NOMO-1 (cell line): ENCODE measurements at regions not wholly inside any gene's neighbourhood (a gene's known extent, or its start where the extent isn't known, plus 50 kb on each side); places are given as distances from the start of the nearest gene placed in this dataset.

Experiments
- DNase-seq, 2 experiments: peaks; one replicate each; lab custom pipeline; 2025; ENCODE audit not compliant: unreplicated experiment in 2 of 2; lab: John Stamatoyannopoulos, UW

GRCh38 chr20:48571949-48572847, 255.6 kb downstream of the PREX1 start:
- no peak for DNase-seq

GRCh38 chr20:48569679-48570078, 258.1 kb downstream of the PREX1 start:
- DNase-seq, result no peak

GRCh38 chr20:48568520-48568919, 259.3 kb downstream of the PREX1 start:
- no peak for DNase-seq

- DNase-seq, result no peak
Observed at GRCh38 chr20:48567145-48567544, 260.7 kb downstream of the PREX1 start.

GRCh38 chr20:48564982-48565539, 262.7 kb downstream of the PREX1 start:
- no peak for DNase-seq

DNA sequence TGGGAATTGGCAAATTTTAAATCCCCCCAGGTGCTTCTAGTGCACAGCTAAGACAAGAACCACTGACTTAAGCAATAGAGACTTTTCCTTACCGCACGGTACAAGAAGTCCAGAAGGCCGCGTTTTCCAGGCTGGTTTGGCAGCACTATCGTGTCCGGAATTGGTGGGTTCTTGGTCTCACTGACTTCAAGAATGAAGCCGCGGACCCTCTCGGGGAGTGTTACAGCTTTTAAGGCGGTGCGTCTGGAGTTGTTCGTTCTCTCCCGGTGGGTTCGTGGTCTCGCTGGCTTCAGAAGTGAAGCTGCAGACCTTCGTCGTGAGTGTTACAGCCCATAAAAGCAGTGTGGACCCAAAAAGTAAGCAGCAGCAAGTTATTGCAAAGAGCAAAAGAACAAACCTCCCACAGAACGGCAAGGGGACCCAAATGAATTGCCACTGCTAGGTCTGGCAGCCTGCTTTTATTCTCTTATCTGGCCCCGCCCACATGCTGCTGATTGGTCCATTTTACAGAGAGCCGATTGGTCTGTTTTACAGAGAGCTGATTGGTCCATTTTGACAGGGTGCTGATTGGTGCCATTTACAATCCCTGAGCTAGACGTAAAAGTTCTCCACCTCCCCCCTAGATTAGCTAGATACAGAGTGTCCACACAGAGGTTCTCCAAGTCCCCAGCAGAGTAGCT, 264.5 kb downstream of the PREX1 start:
- DNase-seq, result no peak

DNA sequence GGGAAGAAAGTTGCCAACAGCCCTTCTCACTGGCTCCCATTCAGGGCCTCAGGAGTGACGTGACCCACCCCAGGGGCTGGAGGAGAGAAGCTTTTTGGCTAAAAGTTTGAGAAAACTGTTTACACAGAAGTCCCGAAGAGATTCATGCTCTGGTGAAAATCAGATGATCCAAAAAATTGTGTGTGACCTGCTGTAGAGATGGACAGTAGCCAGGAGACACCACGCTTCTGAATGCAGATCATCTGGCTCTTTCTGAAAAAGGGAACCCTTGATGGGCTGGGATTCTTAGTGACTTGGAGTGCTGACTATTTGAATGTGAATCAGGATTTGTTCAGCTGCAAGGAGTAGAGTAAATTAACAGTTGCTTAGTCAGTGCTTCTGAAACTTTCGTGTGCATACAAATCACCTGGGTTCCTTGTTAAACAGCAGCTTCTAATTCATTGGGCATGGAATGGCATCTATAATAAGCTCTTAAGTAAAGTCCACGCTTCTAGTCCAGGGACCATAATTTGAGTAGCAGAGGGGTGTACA, 265.1 kb downstream of the PREX1 start:
- no peak for DNase-seq

GRCh38 chr20:48558906-48559305, 268.9 kb downstream of the PREX1 start:
- no peak for DNase-seq

- no peak for DNase-seq
Observed at GRCh38 chr20:48557380-48557779, 270.4 kb downstream of the PREX1 start.

- no peak for DNase-seq
Observed at GRCh38 chr20:48556956-48557355, 270.8 kb downstream of the PREX1 start.

GRCh38 chr20:48552550-48552949, 275.2 kb downstream of the PREX1 start:
- DNase-seq, result no peak

GRCh38 chr20:48550814-48551213, 277.0 kb downstream of the PREX1 start:
- no peak for DNase-seq

DNA sequence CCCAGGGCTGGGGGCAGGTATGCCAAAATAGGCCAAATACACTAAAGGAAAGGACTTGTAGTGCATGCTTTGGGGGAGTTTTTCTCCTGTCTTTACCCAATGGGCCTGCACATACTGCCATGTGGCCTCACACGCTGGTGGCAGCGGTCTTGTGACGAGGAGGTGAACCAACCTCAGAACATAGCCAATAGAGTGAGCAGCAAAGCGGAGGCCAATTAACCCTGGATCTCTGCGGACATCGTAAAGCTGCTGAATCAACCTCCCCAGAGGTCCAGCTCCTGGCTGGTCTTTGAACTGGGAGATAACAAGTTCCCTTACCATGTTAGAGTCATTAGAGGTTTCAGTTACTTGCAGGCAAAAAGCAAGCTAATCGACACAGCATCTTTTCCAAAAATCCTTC, 280.1 kb downstream of the PREX1 start:
- no peak for DNase-seq

- DNase-seq, result no peak
Observed at GRCh38 chr20:48544402-48545339, 283.1 kb downstream of the PREX1 start.

GRCh38 chr20:48541581-48542071, 286.2 kb downstream of the PREX1 start:
- DNase-seq, result no peak

- DNase-seq, result no peak
Observed at GRCh38 chr20:48538856-48539255, 288.9 kb downstream of the PREX1 start.

DNA sequence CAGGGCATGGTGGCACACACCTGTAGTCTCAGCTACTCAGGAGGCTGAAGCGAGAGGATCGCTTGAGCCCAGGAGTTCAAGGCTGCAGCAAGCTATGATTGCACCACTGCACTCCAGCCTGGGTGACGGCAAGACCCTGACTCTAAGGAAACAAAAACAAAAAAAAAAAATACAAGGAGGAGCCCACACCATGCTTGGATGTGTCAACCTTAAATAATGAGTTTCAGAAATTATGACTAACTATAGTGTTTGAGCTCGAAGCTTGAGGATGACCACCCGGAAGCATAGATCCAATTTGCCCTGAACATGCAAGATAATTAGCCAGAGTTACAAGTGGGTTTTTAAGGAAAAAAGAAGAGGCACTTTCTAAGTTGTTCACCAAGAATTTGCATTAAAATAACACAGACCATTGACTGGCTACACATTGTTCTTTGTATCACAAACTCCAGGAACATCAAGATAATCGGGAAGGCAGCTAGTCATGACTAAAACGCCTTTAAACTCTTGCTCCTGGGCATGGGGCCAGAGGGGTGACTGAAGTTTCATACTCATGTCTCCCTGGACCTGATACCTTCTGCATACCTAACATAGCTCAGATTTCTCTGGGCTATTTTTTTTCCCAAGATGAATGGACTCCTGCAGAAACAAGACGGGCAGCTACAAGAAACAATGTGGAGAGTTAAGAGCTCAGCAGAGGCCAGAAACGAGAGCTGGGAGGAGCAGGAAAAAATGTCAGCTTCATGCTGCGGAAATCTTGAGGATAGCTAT, 289.6 kb downstream of the PREX1 start:
- no peak for DNase-seq

DNA sequence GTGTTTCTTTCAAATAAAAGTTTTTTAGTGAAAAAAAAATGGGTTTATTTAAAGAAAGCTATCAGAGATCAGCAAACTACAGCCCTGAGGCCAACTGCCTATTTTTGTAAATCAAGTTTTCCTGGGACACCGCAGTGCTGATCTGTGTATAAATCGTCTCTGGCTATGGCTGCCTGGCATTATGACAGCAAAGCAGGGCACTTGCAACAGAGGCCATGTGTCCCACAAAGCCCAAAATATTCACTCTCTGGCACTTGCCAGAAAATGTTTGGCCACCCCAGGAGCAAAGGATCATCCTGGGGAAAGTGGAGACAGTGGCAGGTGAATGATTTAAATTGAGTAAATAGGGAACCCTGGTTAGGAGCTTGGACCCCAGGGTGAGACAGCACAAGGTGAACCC, 291.6 kb downstream of the PREX1 start:
- no peak for DNase-seq

- DNase-seq, result no peak
Observed at GRCh38 chr20:48535556-48535955, 292.2 kb downstream of the PREX1 start.

DNA sequence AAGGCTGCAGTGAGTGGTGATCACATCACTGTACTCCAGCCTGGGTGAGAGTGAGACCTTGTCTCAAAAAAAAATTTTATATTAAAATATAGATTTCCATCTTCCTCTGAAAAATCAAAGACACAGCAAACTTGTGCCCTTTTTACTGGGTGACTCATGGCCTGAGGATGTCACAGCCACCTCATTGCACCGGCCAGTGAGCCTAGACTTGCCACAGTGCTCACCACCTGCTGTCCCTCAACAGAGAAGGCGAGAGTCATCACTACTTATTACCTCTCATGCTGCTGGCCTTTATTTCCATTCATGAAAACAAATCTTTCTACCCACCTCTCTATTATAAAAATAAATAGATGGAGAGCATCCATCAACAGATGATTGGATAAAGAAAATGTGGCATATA, 295.8 kb downstream of the PREX1 start:
- no peak for DNase-seq
